Activated CD4-positive, alpha-beta T cell treated with anti-CD3 and anti-CD28 coated beads, Interleukin-10, Interleukin-2, amounts not matched to agents 100 ng/mL and 50 ng/mL, durations not matched to agents 16 hours and 8 hours (primary cell): ENCODE measurements at regions not wholly inside any gene's neighbourhood (a gene's known extent, or its start where the extent isn't known, plus 50 kb on each side); places are given as distances from the start of the nearest gene placed in this dataset.

ENCODE experiments used
- DNase-seq: peaks from one replicate; pipeline ENCODE4 v3.0.0-alpha.2; 2020

- no peak for DNase-seq
Measured at GRCh38 chr14:100440758-100441203, 117.6 kb downstream of the SLC25A47 start.

- DNase-seq: peak; percentile 26
Measured at GRCh38 chr14:100441271-100441947, 118.3 kb downstream of the SLC25A47 start.

GRCh38 chr14:100442036-100442435 lies 118.9 kb downstream of the SLC25A47 start:
- no peak for DNase-seq

GRCh38 chr14:100442498-100443490 lies 119.7 kb downstream of the SLC25A47 start:
- DNase-seq: no peak

- no peak for DNase-seq
Measured at GRCh38 chr14:100443603-100444002, 120.5 kb downstream of the SLC25A47 start.

- no peak for DNase-seq
Measured at GRCh38 chr14:100445436-100446088, 122.4 kb downstream of the SLC25A47 start.

GRCh38 chr14:100446572-100446971 lies 123.4 kb downstream of the SLC25A47 start:
- peak; percentile 74 for DNase-seq

- DNase-seq: no peak
Measured at GRCh38 chr14:100448376-100448775, 125.2 kb downstream of the SLC25A47 start.

GRCh38 chr14:100449225-100449987 lies 126.3 kb downstream of the SLC25A47 start:
- no peak for DNase-seq

GRCh38 chr14:100450049-100450448 lies 126.9 kb downstream of the SLC25A47 start:
- DNase-seq: no peak

- no peak for DNase-seq
Measured at GRCh38 chr14:100450736-100451135, 127.6 kb downstream of the SLC25A47 start.

- no peak for DNase-seq
Measured at GRCh38 chr14:100451264-100451663, 128.1 kb downstream of the SLC25A47 start.

GRCh38 chr14:100453930-100454329 lies 130.8 kb downstream of the SLC25A47 start:
- no peak for DNase-seq

- DNase-seq: no peak
Measured at GRCh38 chr14:100454437-100454836, 131.3 kb downstream of the SLC25A47 start.

GRCh38 chr14:100463937-100464336 lies 123.3 kb downstream of the BEGAIN start:
- no peak for DNase-seq

- DNase-seq: no peak
Measured at GRCh38 chr14:100466111-100466856, 120.9 kb downstream of the BEGAIN start.

- no peak for DNase-seq
Measured at GRCh38 chr14:100467046-100467750, 120.0 kb downstream of the BEGAIN start.

- DNase-seq: no peak
Measured at GRCh38 chr14:100467939-100468338, 119.3 kb downstream of the BEGAIN start.

- DNase-seq: no peak
Measured at GRCh38 chr14:100468557-100468956, 118.7 kb downstream of the BEGAIN start.

GRCh38 chr14:100469632-100470522 lies 117.3 kb downstream of the BEGAIN start:
- peak; percentile 25 for DNase-seq
